Caki2 (cell line): ENCODE measurements at regions not wholly inside any gene's neighbourhood (a gene's known extent, or its start where the extent isn't known, plus 50 kb on each side); places are given as distances from the start of the nearest gene placed in this dataset.
"Not testable (repeated sequence)": the region's sequence is repeated elsewhere in the genome, so short reads cannot be mapped to it uniquely, and the experiment has no call there.

Experiments used
- DNase-seq: peaks from one replicate; pipeline ENCODE4 v3.0.0-alpha.2; 2015; ENCODE audit warnings: low read depth
- in situ Hi-C: cut with HindIII; loops from 2 replicates; pipeline ENCODE4 v1.10.0; 2016; ENCODE audit warnings: low sequenced_read_pairs, low pct_unique_long_range_greater_than_20kb, mixed read lengths

GRCh38 chr12:25707056-25707455 lies 154.0 kb upstream of the LMNTD1 start:
- no peak for DNase-seq
- in situ Hi-C loops: no loop called here

GRCh38 chr12:25708661-25709060 lies 155.6 kb upstream of the LMNTD1 start:
- no peak for DNase-seq
- in situ Hi-C loops: no loop called here

DNA sequence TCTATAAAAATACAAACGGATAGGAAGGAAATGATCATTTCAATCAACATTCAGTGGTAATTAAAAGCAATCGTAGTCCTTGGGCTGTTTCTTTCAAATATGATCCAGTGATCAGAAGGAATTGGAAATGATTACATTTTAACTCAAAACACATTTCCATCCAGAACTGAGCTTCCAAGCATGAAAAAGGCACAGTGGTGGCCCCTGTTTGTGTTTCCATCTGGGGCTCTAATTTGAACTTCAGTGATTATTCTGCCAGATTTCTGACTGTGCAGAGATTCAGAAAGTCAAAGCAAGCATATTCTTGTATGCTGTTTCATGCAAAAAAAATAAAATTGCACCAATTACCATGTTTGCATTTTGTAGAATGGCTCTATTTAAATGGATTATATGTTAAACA lies 157.0 kb upstream of the LMNTD1 start:
- in situ Hi-C loops: no loop called here
- DNase-seq: no peak

GRCh38 chr12:25710938-25711605 lies 158.0 kb upstream of the LMNTD1 start:
- peak; percentile 30 for DNase-seq
- in situ Hi-C loops: not testable (repeated sequence)

- in situ Hi-C loops: no loop called here
- no peak for DNase-seq
These were observed 159.1 kb upstream of the LMNTD1 start for GRCh38 chr12:25712169-25712568.

GRCh38 chr12:25713264-25713663 lies 160.2 kb upstream of the LMNTD1 start:
- DNase-seq: no peak
- in situ Hi-C loops: no loop called here

DNA sequence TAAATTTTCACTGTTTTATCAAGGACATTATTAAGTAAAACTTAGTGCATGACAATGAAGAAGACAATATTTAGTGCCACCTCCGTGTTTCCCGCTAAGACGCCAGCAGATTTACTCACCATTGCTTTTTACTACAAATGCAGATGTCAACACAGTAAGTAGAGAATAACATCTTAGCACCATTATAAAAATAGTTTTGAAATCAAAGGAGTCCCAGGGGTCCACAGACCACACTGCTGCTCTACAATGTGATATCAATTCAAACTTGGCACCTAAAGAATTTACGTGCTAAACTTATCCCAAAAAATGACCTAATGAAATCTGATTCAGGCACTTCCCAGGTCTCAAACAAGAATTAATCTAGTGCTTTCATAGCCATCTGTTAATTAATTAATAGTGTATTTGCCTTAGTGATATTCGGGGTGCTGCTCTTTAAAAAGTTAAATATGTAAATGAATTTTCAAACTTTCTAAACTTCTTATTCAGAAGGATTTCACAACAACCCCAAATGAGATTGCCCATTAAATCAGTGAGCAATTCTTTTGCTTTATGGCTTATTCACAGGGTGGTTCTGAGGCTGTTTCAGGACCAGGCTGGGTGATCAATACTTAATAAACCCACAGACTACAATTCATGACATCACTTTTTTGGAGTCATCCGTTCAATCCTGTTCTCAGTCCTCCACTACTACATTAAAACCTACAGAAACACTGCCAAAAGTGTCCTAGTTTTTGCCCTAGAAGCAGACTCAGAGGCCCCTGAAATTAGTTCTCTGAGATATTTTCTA lies 161.3 kb upstream of the LMNTD1 start:
- DNase-seq: no peak
- in situ Hi-C loops: no loop called here

DNA sequence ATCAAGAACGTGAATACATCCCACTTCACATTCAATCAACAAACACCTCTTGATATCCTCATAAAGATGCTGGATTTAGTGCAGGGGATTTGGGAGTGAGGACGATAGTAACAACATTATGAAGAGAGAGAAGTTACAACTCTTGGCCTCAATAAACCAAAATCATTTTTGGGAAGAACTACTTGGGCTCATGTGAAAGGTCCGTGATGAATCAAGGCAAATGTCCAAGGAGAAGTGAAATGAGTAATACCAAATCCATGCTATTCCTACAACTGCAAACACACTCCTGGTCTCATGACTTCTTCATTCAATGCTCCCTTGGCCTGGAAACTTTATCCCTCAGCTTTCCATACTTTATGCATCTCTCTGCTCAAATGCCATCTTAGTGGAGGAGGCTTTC lies 162.0 kb upstream of the LMNTD1 start:
- in situ Hi-C loops: no loop called here
- no peak for DNase-seq

DNA sequence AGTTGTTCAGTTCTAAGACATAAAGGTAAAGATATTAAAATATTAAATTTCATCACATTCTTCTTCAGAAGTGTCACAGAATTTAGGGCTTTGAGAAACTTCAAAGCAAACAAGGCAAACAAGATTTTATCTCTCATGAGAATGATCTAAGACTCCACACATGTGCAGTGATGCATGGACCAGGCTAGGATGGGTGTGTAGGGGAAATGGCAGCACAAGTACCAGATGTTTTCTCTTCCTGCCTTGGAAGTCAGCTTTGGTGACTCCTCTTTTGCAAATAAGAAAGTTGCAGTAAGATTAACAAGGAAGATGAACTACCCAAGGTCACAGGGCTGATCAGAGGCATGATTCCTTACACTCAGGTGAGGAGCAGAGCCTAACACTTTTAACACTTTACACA lies 163.8 kb upstream of the LMNTD1 start:
- DNase-seq: no peak
- in situ Hi-C loops: no loop called here

- in situ Hi-C loops: no loop called here
- no peak for DNase-seq
These were observed 164.5 kb upstream of the LMNTD1 start for GRCh38 chr12:25717552-25717951.

DNA sequence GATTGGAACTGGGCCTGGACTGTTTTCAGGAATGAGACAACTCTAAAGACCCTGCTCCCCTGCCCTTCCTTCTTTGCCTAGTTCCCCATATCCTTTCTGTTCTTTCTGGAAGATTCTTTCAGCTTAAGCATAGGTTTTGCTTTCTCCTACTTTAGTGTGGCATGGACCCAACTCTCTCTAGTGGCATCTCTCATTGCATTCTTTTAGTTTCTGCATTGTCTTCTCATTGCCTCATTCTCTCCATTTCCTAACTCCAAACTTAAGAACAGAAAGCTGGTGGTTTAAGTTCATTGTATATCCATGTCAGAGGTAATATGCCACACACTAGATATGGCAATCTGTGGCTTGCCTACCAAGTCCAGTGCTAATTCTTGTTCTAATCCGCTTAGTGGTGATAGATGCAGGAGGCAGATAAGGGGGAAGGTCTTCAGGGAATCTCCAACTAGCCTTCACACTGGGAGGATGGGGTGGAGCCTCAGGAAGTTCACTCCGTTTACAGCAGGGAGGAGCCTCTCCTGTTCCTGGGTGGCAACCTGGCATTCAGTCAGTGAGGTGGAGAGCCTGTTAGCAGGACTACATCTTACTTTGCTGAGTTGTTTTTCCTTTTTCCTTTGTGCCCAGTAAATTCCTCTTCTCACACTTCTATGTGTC lies 165.1 kb upstream of the LMNTD1 start:
- no peak for DNase-seq
- in situ Hi-C loops: no loop called here

DNA sequence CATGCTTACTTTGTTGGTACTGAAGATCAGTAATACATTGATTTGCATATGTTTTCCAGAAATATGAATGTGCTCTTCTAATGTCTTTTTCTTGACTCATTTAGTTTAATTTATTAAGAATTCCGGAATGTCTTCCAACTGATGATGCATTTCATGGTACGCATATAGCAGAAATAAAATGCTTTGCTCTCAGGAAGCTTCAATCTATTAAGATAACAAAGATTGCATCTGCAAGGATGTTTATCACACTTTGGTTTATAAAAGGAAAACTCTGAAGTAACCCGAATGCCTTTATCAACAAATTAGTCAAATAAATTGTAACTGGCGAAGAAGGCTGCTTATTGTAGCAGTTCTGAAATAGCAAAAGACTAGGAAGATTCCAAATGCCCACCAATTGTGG lies 166.4 kb upstream of the LMNTD1 start:
- no peak for DNase-seq
- in situ Hi-C loops: no loop called here

DNA sequence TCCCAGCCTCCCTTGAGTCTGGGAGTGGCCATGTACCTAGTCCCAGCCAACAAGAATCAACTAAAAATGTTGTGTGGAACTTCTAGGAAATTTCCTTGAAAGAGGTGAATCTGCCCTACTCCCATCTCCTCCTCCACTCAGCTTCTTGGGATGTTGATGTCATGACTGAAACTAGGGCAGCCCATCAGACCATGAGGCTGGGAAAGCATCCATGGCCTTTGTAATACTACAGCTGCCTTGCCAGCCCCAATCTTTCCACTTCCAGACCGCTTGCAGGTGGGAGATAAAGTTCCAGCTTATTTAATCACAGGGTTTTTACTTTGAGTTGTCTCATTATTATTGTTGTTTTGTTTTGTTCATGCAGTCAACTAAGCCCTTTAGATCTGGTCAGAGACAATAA lies 170.3 kb upstream of the LMNTD1 start:
- in situ Hi-C loops: no loop called here
- DNase-seq: no peak

- in situ Hi-C loops: no loop called here
- DNase-seq: no peak
These were observed 170.9 kb upstream of the LMNTD1 start for GRCh38 chr12:25723921-25724491.

DNA sequence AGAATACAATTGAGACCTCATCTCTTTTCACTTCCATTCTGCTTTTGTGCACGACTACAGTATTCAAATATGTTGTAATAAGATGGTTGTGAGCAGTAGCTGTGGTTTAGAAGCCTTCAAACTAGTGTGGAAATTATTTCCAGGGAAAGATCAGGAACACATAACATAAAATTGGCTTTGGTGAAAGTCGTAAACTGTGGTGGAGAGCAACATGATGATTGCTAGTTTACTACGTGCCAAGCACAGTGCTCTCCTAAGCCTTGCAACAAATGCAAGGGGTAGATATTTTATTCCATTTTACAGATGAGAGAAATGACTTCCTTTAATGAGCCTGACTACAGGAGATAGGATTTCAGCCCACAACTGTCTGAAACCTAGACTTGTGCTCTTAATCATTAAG lies 172.4 kb upstream of the LMNTD1 start:
- DNase-seq: no peak
- in situ Hi-C loops: no loop called here

- in situ Hi-C loops: no loop called here
- DNase-seq: no peak
These were observed 172.8 kb upstream of the LMNTD1 start for GRCh38 chr12:25725931-25726330.

DNA sequence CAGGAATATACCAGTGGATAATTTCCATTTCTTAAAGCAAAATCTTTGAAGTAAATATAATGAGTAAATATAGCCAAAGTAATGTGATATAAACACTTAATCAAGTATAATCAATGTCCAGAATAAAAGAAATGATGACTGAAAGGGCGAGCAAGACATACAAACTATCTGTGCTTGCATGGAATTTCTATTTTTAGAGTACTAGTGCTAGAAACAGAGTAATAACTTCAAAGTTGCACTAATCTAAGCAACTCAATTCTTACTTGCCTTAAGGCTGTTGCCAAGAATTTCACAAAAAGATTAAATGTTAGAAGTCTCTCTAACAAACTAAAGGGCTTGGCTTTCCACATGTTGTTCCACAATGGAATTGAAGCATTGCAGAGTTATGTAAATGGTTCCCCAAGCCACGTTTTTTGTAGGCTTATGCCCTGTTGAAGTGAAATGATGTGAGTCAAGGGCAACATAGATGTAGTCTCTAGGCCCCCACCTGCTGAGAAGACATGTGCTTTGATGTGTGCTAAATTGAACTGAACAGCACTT lies 175.0 kb upstream of the LMNTD1 start:
- in situ Hi-C loops: no loop called here
- DNase-seq: no peak

DNA sequence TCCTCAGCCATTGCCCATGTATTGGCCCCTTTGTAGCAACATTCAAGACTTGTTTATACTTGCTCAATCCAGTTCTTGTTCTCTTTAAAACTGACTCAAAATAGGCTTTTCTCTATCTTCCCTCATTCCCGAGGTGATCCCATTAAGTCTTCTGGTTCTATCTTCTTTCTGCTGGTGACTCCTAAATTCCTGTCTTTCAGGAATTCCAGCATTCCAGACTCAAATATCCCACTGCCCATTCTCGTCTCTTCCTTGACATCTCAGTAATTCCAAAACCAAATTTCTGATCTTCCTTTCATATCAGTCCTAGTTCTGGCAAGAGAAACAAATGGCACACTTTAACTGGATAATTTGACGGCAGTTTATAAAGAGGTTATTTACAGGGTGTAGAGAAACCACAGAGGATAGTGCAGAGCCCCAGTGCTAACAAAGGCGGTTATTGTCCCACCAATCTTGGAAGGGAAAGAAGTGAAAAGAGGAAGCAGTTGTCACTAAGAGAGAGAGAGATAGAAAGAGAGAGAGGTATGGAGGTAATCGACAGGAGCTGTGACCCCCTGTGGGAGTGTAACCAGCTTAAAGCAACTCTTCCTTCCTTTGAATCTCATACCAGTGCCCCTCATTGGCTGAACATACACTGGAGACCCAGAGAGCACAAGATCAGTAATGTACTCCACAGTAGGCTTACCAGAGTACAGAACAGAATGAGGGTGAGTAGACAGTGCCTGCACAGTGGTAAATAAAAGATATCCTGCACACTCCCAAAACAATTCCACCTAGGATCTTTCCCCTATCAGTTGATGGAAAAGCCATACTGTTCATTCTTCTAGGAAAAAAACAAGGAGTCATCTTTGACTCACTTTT lies 177.6 kb upstream of the LMNTD1 start:
- in situ Hi-C loops: no loop called here
- no peak for DNase-seq
